ENCODE measurements at regions not wholly inside any gene's neighbourhood (a gene's known extent, or its start where the extent isn't known, plus 50 kb on each side); places are given as distances from the start of the nearest gene placed in this dataset.

DNA sequence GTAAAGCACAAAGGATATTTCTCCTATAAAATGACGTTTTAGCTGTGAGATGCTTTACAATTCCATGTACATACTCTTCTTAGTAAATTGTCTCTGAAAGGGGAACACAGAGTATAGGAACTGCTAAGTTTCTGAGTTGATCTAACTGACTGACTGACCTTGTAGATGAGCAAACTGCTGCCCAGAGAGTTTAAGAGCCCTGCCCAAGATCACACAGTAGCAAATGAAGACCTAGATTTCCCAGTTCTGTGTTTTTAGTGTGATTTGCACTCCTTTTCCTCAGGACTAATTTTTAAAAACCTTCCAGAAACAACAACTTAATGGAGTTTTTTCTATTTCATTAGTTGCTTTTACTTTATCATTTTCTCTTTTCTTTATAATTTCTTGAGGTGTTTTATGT is 247.7 kb downstream of the PDCD6IP start:
- H4K20me1 ChIP-seq (ENCODE audit: control insufficient read depth, insufficient read depth) = no peaks in the 10 kb centered on the region
- ATAC-seq (no peak), DNase-seq (ENCODE audit: low read depth, low spot score) (no peak), FAIRE-seq (no peak)
- no peaks in the 10 kb centered on the region for H3K36me3 ChIP-seq (ENCODE audit: control insufficient read depth in 2 of 2, insufficient read depth in 2 of 2, low read length in 1 of 2)
- no peak overlapping the region for H3K9ac ChIP-seq (ENCODE audit: control insufficient read depth, insufficient read depth, low read length)
- no peaks in the 10 kb centered on the region for H3K79me2 ChIP-seq (ENCODE audit: control insufficient read depth, insufficient read depth, low read length)
- POLR2A ChIA-PET = no interaction called here
- H3K4me2 ChIP-seq (ENCODE audit: control insufficient read depth, insufficient read depth) = no peak overlapping the region
- H3K27ac ChIP-seq (ENCODE audit: control insufficient read depth, insufficient read depth) = no peak overlapping the region
- H3K4me3 ChIP-seq = no peak overlapping the region
- RAD21 ChIA-PET (ENCODE audit: unreplicated experiment) = no interaction called here
- SMC1A ChIA-PET (ENCODE audit: uncharacterized antibody, unreplicated experiment) = no interaction called here
- BruUV-seq (replicated peaks) = no TSS peak
- 36% methylated on average over 1 of the region's 1 CpG for WGBS (ENCODE audit: insufficient coverage, insufficient replicate concordance, low lambda C conversion rate, missing lambda C conversion rate)
- intact Hi-C loops (cut with micrococcal nuclease; ENCODE audit: unreplicated experiment) = no loop called here
- TF ChIP-seq EGR1 (IDR thresholded peaks at IDR 0.05; ENCODE audit: borderline replicate concordance in 1 of 2, low read depth in 2 of 2, low read length in 2 of 2) = no peak
- TF ChIP-seq MYB (IDR thresholded peaks at IDR 0.05; ENCODE audit: borderline replicate concordance, low read depth, low read length) = no peak
- TF ChIP-seq CREM (IDR thresholded peaks at IDR 0.05; ENCODE audit: low read depth) = no peak
- TF ChIP-seq SMC3 (IDR thresholded peaks at IDR 0.05; ENCODE audit: borderline replicate concordance, low read length) = no peak
- no peak for TF ChIP-seq IKZF1 (conservative IDR thresholded peaks at IDR 0.05)
- TF ChIP-seq RFX5 (IDR thresholded peaks at IDR 0.05; ENCODE audit: low read depth, low read length) = no peak
- TF ChIP-seq SREBF1 (IDR thresholded peaks at IDR 0.05; ENCODE audit: low read length) = no peak
- no peak for TF ChIP-seq BACH1 (IDR thresholded peaks at IDR 0.05; ENCODE audit: borderline replicate concordance)
- no peak for TF ChIP-seq JUNB (IDR thresholded peaks at IDR 0.05)
- TF ChIP-seq, protein P1, sequence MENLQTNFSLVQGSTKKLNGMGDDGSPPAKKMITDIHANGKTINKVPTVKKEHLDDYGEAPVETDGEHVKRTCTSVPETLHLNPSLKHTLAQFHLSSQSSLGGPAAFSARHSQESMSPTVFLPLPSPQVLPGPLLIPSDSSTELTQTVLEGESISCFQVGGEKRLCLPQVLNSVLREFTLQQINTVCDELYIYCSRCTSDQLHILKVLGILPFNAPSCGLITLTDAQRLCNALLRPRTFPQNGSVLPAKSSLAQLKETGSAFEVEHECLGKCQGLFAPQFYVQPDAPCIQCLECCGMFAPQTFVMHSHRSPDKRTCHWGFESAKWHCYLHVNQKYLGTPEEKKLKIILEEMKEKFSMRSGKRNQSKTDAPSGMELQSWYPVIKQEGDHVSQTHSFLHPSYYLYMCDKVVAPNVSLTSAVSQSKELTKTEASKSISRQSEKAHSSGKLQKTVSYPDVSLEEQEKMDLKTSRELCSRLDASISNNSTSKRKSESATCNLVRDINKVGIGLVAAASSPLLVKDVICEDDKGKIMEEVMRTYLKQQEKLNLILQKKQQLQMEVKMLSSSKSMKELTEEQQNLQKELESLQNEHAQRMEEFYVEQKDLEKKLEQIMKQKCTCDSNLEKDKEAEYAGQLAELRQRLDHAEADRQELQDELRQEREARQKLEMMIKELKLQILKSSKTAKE (IDR thresholded peaks at IDR 0.05; ENCODE audit: low read depth, poor library complexity, severe bottlenecking) = no peak
- TF ChIP-seq KLF5 (IDR thresholded peaks at IDR 0.05; ENCODE audit: partially characterized antibody) = no peak
- no peak for TF ChIP-seq NFYB (IDR thresholded peaks at IDR 0.05; ENCODE audit: insufficient read depth, low read depth, low read length)
- no peak for TF ChIP-seq BRCA1 (IDR thresholded peaks at IDR 0.05; ENCODE audit: low read depth, low read length)
- TF ChIP-seq BCL11A (IDR thresholded peaks at IDR 0.05; ENCODE audit: low read depth, low read length) = no peak
- no peak for TF ChIP-seq NR2C2 (IDR thresholded peaks at IDR 0.05; ENCODE audit: borderline replicate concordance, control insufficient read depth, insufficient read length, low read depth)
- no peak for TF ChIP-seq EZH2 (IDR thresholded peaks at IDR 0.05; ENCODE audit: borderline replicate concordance, control insufficient read depth, low read depth, low read length)
- TF ChIP-seq CHD2 (IDR thresholded peaks at IDR 0.05; ENCODE audit: borderline replicate concordance, low read depth, low read length) = no peak
- TF ChIP-seq, protein P2, sequence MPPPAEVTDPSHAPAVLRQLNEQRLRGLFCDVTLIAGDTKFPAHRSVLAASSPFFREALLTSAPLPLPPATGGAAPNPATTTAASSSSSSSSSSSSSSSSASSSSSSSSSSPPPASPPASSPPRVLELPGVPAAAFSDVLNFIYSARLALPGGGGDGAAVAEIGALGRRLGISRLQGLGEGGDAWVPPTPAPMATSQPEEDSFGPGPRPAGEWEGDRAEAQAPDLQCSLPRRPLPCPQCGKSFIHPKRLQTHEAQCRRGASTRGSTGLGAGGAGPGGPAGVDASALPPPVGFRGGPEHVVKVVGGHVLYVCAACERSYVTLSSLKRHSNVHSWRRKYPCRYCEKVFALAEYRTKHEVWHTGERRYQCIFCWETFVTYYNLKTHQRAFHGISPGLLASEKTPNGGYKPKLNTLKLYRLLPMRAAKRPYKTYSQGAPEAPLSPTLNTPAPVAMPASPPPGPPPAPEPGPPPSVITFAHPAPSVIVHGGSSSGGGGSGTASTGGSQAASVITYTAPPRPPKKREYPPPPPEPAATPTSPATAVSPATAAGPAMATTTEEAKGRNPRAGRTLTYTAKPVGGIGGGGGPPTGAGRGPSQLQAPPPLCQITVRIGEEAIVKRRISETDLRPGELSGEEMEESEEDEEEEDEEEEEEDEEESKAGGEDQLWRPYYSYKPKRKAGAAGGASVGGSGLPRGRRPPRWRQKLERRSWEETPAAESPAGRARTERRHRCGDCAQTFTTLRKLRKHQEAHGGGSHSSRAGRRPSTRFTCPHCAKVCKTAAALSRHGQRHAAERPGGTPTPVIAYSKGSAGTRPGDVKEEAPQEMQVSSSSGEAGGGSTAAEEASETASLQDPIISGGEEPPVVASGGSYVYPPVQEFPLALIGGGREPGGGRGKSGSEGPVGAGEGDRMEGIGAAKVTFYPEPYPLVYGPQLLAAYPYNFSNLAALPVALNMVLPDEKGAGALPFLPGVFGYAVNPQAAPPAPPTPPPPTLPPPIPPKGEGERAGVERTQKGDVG (CRISPR knock-in tag; IDR thresholded peaks at IDR 0.05) = no peak
- no peak overlapping the region for H2AFZ ChIP-seq (ENCODE audit: control insufficient read depth, low read depth, low read length)
- no peaks in the 10 kb centered on the region for H3K4me1 ChIP-seq (ENCODE audit: control insufficient read depth, insufficient read depth, low read length)
- CTCF ChIA-PET = no interaction called here
- no peaks in the 10 kb centered on the region for H3K9me3 ChIP-seq (replicated peaks; ENCODE audit: control insufficient read depth, insufficient read depth, low read length)
- in situ Hi-C loops (cut with MboI) = no loop called here
- no peaks in the 10 kb centered on the region for H3K27me3 ChIP-seq (replicated peaks in 1 of 2; ENCODE audit: control insufficient read depth in 2 of 2, insufficient read depth in 2 of 2, low read length in 1 of 2)
